ENCODE measurements at regions not wholly inside any gene's neighbourhood (a gene's known extent, or its start where the extent isn't known, plus 50 kb on each side); places are given as distances from the start of the nearest gene placed in this dataset.

DNA sequence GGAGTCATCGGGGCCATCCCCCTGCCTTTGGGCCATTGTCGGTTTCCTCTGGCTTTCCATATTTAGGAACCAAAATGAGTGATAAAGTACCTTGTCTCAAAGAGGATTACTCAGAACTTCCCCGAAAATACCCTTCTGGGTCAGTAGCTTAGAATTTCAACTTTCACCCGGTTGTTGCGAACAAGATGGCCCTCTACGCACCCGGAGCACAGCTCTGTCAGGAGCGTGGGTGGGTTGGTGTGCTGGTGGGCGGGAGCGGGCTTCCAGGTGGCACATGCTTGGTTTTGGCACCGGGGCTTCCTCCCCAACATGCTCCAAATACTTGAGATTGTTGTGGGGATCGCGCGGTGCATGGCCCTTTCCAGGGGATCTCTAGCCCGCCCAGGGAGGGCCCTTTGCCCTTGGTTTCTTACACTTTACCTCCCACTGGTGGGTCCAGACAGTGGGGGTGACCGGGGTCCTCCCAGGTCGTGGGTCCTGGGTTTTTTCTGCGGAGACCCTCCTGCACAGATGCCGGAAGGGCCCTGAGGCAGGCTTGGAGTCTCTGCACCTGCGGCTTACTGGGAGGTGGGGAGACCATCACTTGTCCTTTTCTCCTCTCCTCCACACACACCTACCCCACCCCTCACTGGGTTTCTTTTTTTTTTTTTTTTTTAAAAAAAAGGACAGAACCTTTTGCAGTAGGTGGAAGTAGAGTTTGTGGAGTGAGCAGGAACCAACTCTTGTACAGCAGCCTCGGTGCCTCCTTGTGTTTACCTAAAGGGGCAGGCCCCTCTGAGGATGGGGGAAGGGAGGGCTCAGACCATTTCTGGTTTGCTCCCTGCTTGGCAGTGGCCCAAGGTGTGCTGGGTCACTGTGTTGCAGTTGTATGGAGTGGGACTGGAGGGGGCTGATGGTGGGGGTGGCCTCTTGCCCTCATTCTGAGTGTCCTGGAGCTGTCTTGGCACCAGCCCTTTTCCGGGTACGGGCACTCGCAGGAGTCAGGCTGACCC is 142.1 kb downstream of the SEC14L1 start (continued):
- TF ChIP-seq, protein P1, sequence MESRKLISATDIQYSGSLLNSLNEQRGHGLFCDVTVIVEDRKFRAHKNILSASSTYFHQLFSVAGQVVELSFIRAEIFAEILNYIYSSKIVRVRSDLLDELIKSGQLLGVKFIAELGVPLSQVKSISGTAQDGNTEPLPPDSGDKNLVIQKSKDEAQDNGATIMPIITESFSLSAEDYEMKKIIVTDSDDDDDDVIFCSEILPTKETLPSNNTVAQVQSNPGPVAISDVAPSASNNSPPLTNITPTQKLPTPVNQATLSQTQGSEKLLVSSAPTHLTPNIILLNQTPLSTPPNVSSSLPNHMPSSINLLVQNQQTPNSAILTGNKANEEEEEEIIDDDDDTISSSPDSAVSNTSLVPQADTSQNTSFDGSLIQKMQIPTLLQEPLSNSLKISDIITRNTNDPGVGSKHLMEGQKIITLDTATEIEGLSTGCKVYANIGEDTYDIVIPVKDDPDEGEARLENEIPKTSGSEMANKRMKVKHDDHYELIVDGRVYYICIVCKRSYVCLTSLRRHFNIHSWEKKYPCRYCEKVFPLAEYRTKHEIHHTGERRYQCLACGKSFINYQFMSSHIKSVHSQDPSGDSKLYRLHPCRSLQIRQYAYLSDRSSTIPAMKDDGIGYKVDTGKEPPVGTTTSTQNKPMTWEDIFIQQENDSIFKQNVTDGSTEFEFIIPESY (CRISPR knock-in tag; IDR thresholded peaks at IDR 0.05), result peak; percentile 7; the same call in 1 of the 2 replicates
- TF ChIP-seq, protein P2, sequence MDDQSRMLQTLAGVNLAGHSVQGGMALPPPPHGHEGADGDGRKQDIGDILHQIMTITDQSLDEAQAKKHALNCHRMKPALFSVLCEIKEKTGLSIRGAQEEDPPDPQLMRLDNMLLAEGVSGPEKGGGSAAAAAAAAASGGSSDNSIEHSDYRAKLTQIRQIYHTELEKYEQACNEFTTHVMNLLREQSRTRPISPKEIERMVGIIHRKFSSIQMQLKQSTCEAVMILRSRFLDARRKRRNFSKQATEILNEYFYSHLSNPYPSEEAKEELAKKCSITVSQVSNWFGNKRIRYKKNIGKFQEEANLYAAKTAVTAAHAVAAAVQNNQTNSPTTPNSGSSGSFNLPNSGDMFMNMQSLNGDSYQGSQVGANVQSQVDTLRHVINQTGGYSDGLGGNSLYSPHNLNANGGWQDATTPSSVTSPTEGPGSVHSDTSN (CRISPR knock-in tag; IDR thresholded peaks at IDR 0.05; ENCODE audit: borderline replicate concordance), result no peak
- TF ChIP-seq THAP11 (CRISPR knock-in tag; IDR thresholded peaks at IDR 0.05), result peak; percentile 57; the same call in 1 of the 2 replicates
- TF ChIP-seq, protein P3, sequence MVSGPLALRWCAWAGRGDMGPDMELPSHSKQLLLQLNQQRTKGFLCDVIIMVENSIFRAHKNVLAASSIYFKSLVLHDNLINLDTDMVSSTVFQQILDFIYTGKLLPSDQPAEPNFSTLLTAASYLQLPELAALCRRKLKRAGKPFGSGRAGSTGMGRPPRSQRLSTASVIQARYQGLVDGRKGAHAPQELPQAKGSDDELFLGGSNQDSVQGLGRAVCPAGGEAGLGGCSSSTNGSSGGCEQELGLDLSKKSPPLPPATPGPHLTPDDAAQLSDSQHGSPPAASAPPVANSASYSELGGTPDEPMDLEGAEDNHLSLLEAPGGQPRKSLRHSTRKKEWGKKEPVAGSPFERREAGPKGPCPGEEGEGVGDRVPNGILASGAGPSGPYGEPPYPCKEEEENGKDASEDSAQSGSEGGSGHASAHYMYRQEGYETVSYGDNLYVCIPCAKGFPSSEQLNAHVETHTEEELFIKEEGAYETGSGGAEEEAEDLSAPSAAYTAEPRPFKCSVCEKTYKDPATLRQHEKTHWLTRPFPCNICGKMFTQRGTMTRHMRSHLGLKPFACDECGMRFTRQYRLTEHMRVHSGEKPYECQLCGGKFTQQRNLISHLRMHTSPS (CRISPR knock-in tag; IDR thresholded peaks at IDR 0.05; ENCODE audit: low read depth), result peak; percentile 69
- TF ChIP-seq MIER3 (CRISPR knock-in tag; IDR thresholded peaks at IDR 0.05; ENCODE audit: borderline replicate concordance), result peak; percentile 3; the same call in 1 of the 2 replicates
- TF ChIP-seq, protein P4, sequence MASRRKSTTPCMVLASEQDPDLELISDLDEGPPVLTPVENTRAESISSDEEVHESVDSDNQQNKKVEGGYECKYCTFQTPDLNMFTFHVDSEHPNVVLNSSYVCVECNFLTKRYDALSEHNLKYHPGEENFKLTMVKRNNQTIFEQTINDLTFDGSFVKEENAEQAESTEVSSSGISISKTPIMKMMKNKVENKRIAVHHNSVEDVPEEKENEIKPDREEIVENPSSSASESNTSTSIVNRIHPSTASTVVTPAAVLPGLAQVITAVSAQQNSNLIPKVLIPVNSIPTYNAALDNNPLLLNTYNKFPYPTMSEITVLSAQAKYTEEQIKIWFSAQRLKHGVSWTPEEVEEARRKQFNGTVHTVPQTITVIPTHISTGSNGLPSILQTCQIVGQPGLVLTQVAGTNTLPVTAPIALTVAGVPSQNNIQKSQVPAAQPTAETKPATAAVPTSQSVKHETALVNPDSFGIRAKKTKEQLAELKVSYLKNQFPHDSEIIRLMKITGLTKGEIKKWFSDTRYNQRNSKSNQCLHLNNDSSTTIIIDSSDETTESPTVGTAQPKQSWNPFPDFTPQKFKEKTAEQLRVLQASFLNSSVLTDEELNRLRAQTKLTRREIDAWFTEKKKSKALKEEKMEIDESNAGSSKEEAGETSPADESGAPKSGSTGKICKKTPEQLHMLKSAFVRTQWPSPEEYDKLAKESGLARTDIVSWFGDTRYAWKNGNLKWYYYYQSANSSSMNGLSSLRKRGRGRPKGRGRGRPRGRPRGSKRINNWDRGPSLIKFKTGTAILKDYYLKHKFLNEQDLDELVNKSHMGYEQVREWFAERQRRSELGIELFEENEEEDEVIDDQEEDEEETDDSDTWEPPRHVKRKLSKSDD (CRISPR knock-in tag; IDR thresholded peaks at IDR 0.05; ENCODE audit: low read depth), result peak; percentile 39; the same call in 1 of the 2 replicates
- peak; percentile 81; the same call in 1 of the 2 replicates for TF ChIP-seq SIN3A (IDR thresholded peaks at IDR 0.05; ENCODE audit: borderline replicate concordance, low read depth, low read length)
- TF ChIP-seq, protein P5, sequence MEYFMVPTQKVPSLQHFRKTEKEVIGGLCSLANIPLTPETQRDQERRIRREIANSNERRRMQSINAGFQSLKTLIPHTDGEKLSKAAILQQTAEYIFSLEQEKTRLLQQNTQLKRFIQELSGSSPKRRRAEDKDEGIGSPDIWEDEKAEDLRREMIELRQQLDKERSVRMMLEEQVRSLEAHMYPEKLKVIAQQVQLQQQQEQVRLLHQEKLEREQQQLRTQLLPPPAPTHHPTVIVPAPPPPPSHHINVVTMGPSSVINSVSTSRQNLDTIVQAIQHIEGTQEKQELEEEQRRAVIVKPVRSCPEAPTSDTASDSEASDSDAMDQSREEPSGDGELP (IDR thresholded peaks at IDR 0.05; ENCODE audit: borderline replicate concordance, low read depth), result peak; percentile 28; the same call in 1 of the 2 replicates
- no peak for TF ChIP-seq SOX13 (IDR thresholded peaks at IDR 0.05)
- peak in 1 of 2 experiments; percentile 60; a peak in 1 of 4 replicates for TF ChIP-seq SOX13 (CRISPR knock-in tag; conservative IDR thresholded peaks at IDR 0.05 in 1 of 2, IDR thresholded peaks at IDR 0.05 in 1 of 2)
- TF ChIP-seq RCOR2 (CRISPR knock-in tag; IDR thresholded peaks at IDR 0.05), result no peak
- TF ChIP-seq RFX1 (IDR thresholded peaks at IDR 0.05), result no peak
- TF ChIP-seq, protein P6, sequence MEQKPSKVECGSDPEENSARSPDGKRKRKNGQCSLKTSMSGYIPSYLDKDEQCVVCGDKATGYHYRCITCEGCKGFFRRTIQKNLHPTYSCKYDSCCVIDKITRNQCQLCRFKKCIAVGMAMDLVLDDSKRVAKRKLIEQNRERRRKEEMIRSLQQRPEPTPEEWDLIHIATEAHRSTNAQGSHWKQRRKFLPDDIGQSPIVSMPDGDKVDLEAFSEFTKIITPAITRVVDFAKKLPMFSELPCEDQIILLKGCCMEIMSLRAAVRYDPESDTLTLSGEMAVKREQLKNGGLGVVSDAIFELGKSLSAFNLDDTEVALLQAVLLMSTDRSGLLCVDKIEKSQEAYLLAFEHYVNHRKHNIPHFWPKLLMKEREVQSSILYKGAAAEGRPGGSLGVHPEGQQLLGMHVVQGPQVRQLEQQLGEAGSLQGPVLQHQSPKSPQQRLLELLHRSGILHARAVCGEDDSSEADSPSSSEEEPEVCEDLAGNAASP (CRISPR knock-in tag; IDR thresholded peaks at IDR 0.05; ENCODE audit: borderline replicate concordance), result peak; percentile 26; the same call in 1 of the 2 replicates
- TF ChIP-seq HIVEP1 (CRISPR knock-in tag; IDR thresholded peaks at IDR 0.05), result no peak
- TF ChIP-seq, protein P7, sequence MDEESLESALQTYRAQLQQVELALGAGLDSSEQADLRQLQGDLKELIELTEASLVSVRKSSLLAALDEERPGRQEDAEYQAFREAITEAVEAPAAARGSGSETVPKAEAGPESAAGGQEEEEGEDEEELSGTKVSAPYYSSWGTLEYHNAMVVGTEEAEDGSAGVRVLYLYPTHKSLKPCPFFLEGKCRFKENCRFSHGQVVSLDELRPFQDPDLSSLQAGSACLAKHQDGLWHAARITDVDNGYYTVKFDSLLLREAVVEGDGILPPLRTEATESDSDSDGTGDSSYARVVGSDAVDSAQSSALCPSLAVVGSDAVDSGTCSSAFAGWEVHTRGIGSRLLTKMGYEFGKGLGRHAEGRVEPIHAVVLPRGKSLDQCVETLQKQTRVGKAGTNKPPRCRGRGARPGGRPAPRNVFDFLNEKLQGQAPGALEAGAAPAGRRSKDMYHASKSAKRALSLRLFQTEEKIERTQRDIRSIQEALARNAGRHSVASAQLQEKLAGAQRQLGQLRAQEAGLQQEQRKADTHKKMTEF (CRISPR knock-in tag; IDR thresholded peaks at IDR 0.05), result no peak
- peak; percentile 82 for TF ChIP-seq SAP130 (CRISPR knock-in tag; IDR thresholded peaks at IDR 0.05; ENCODE audit: low read depth)

All from HepG2 (cell line).